Stimulated activated CD8-positive, alpha-beta memory T cell treated with anti-CD3 and anti-CD28 coated beads, Interleukin-12 subunit alpha, Interleukin-12 subunit beta, amount 100 ng/mL, for 4 hours (primary cell): ENCODE measurements at regions not wholly inside any gene's neighbourhood (a gene's known extent, or its start where the extent isn't known, plus 50 kb on each side); places are given as distances from the start of the nearest gene placed in this dataset.

Experiments
- DNase-seq: peaks from one replicate; pipeline ENCODE4 v3.0.0-alpha.2; 2020; ENCODE audit warnings: low read depth

DNA sequence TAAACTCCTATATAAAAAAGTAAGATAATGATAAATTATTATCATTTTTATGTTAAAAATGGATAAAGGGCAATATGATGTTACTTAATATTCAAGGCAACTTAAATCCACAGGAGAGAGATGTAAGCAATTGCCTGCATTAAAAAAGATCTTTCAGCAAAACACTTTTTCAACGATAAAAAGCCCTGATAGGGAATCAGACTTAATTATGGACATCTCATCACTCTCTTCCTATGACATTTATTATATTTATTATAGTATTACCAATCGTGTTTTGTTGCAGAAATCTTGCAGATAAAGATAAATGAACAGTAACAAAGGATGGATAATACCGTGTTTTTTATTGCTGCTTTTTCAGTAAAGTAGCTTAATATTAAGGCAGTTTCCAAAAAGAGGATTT is 178.5 kb downstream of the SH2D1A start:
- DNase-seq = no peak

- DNase-seq = no peak
Observed at GRCh38 chrX:124529786-124530185, 183.4 kb downstream of the SH2D1A start.

- DNase-seq = no peak
Observed at GRCh38 chrX:124530803-124531202, 184.4 kb downstream of the SH2D1A start.

DNA sequence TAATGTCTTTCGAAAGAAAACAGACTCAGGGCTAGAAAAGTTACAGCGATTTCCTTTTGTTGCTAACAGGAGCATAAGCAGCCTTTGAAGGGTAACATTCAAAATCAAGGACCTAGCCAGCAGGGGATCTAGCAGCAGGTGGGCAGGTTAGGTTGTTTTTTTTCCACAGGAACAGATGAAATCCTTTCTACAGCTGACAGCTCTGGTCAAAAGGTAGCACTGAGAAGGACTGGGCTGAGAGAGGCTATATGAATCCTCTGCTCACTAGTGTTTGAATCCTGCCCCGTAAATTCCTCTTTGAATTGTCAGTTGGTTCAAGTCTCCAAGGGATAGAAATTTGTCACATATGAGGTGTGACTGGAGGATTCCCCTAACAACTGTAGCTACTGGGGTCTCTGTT is 188.2 kb downstream of the SH2D1A start:
- no peak for DNase-seq

DNA sequence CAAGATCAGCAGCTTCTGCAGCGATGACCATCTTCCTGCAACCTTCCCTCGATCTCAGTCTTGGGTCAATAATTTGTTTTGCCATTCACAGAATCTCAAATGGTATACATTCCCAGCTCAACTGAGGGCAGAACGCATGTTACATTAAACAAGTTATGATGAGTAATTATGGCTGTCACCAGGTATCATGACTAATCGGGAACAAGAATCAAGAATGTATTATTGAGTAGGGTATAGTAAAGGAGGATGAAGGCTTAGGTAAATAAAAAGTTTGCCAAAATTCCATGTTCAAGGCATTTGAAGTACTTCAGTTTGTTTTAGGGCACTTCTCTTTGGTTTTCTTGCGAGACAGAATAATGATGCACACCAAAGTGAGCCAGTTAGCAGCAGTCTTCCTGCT is 194.1 kb downstream of the SH2D1A start:
- DNase-seq = no peak

GRCh38 chrX:124548571-124548970 is 202.2 kb downstream of the SH2D1A start:
- no peak for DNase-seq

GRCh38 chrX:124555036-124555595 is 208.8 kb downstream of the SH2D1A start:
- DNase-seq = no peak

- no peak for DNase-seq
Observed at GRCh38 chrX:124557976-124558375, 211.6 kb downstream of the SH2D1A start.

- no peak for DNase-seq
Observed at GRCh38 chrX:124573468-124573867, 227.1 kb downstream of the SH2D1A start.

DNA sequence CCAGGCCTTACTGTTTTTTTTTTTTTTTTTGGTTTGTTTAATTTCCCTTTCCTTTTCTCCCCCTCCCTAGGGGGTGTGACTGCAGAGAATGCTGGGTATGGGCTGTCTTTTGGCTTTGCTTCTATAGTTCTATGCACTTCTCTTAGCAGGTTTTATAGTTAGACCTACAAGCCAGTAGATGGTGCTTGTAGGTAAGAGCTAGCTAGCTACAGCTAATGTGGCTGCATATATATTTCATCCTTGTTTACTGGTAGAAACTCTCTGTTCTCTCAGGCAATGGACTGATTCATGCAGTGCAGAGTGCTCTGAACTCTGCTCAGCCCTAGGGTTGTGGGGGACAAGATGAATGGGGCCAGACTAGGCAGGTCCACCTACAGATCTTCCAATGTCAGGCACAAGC is 246.4 kb downstream of the SH2D1A start:
- DNase-seq = no peak

- DNase-seq = no peak
Observed at GRCh38 chrX:124594017-124594651, 247.8 kb downstream of the SH2D1A start.

- no peak for DNase-seq
Observed at GRCh38 chrX:124605511-124605910, 259.1 kb downstream of the SH2D1A start.

DNA sequence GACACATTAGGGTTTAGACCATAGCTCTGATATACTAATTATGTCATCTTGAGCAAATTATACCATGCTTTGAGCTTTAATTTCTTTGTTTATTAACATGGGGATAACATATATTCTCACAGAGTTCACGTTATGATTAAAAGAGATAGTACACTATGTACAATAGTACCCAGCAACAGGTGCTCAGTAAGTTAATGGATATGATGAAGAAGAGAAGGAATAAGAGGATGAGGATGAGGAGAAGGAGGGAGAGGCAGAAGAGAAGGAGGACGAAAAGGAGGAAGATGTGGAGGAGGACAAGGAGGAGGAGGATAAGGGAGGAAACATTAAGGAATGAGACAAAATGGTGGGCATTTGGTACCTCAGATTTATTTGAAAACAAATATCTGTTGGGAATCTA is 260.4 kb downstream of the SH2D1A start:
- DNase-seq = no peak

GRCh38 chrX:124619710-124620109 is 273.3 kb downstream of the SH2D1A start:
- no peak for DNase-seq

DNA sequence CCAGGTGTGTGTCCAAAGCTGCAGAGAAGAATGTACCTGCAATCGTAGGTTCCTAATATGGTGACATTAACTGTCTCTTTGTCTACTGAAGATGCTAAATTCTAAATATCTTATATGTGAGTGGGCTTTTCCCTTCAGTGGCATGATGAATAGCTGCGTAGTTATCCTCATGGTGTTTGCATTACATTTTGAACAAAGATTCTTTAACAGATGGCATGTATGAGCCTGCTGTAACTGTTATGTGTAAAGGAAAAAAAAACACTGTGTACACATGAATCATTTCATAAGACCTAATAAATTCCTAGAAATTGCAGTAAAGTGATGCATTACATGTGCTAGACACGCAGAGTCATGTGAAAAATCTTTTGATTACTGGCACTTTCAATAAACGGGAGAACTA is 288.0 kb downstream of the SH2D1A start:
- no peak for DNase-seq

DNA sequence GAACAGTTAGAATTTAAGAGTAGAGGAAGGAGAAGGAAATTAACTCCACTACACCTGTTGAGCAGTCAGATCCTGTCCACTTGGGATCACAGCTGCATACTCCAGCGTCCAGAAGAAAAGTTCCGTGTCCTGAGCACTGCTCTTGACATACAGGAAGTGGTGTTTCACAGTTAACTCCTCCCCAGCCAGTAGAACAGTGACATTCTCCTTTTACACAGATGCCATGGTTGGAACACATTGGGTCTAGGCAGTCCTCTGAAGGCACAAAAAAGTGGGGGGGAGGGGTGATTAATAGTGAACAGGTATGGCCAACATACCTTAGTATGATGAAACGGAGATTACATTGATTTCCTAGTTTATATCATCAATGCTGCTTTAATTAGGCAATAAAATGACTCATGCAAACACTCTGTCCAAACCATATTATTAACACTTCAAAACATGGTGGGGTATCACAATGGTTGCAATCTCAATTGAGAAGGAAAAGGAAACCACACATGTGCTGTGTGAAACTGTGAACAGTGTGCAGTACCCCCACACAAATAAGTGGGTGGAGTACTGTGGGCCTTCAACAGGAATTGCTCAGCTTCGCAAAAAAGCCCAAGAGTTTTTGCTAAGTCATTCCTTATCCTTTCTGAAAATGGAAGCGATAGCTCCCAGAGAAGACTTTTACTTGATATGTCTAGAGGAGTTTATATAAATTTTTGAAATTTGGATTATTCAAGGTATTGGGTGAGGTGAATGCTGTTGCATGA is 295.6 kb downstream of the SH2D1A start:
- DNase-seq = no peak

- DNase-seq = no peak
Observed at GRCh38 chrX:124646403-124646802, 300.0 kb downstream of the SH2D1A start.

DNA sequence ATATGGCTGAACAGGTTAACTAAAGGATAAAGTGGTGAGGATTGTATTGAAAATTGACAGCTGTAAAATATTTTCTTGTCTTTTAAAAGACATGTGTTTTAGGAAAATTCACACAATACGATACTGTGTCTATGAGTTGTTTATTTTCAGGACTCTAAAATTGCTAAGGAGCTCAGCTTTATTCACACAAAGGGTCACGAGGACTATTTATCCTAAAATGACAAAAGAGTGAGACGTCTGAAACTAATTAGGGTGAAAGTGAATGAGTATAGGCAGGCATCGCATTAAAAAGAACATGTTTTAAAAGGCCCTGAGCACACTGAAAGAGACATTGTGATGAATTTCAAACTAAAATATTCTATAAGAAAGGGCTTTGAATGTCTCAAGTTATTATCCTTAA is 304.7 kb downstream of the SH2D1A start:
- no peak for DNase-seq

DNA sequence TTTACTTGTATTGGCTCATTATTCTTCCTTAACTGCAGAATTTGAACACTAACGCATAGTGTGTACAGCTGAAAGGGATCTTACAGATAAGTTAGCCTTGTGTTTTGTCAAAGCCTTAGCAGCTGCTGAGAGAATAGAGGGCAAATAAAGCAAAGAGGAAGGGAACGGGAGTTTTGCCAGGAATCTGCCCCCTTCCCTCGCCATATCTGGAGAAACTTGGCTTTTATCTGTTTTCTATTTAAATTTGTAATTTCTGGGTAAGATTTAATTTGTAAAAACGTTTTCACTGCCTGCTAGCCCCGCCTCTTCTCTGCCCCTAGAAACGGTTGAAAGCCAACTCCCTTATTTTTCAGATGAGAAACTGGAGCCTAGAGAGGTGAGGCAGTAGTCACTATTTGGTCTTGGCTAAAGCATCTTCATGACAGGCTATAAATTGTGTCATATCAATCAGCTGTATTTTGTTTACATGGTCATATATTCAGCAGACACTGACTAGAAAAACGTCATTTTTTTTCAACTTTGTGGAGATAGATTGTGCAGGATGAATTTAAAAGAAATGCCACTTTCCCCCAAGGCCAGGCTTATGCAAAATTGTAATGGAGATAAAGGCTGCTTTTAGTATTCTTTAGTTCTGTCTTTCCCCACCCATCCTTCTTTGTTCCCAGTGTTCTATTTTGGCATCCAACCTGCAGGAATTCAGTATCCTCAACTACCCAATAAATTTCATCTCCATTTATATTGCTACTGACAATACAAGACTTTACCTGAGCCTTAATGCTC is 319.4 kb downstream of the SH2D1A start:
- no peak for DNase-seq

DNA sequence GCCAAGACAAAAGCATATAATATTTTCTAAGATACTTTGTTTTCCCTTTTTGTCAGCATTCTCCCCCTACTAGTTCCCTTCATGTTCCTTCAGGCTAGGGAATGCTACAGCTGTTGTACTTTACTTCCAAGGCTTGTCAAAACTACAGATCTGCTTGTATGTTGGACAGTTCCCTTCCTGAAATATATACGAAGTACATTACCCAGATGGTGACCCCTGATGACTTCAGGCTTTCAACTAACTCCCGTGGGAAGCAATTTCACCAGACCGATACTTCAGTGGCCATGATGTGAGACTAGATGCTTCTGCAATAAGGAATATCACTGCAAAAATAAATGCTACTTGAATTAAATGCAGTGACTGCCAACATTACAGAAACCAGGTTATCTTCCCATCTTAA is 332.8 kb downstream of the SH2D1A start:
- no peak for DNase-seq

DNA sequence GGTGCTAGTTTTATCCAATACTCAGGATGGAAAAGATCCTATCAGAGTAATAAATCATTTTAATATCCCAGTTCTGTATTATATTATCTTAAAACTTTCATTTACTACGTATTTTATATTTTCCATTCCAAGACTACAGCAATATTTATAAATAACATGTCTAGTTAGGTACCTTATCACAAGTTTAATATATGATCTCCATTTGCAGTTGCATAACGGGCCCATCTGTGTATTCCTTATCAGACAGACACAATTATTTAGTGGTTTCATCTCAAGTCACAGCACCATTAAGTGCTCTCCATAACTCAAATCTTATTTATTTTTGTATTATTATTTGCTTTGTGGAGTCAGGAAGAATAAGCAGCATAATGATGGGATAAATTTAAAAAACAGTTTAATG is 333.9 kb downstream of the SH2D1A start:
- no peak for DNase-seq

- no peak for DNase-seq
Observed at GRCh38 chrX:124690495-124690894, 344.1 kb downstream of the SH2D1A start.

GRCh38 chrX:124699876-124700275 is 353.5 kb downstream of the SH2D1A start:
- DNase-seq = no peak
